ENCODE measurements at regions not wholly inside any gene's neighbourhood (a gene's known extent, or its start where the extent isn't known, plus 50 kb on each side); places are given as distances from the start of the nearest gene placed in this dataset.

- H3K23ac ChIP-seq (ENCODE audit: low read length): no peak overlapping the region
- H3K36me3 ChIP-seq (ENCODE audit: control insufficient read depth, insufficient read depth, low read length): no peaks in the 10 kb centered on the region
- no peak overlapping the region for H2BK120ac ChIP-seq (ENCODE audit: low read depth, low read length)
- H3K18ac ChIP-seq (ENCODE audit: low read length): no peak overlapping the region
- no peak overlapping the region for H3K4ac ChIP-seq (ENCODE audit: low read depth, low read length)
- no peak overlapping the region for H2AK5ac ChIP-seq (ENCODE audit: low read length)
- H3K79me2 ChIP-seq (ENCODE audit: control insufficient read depth, insufficient read depth, low read length): no peaks in the 10 kb centered on the region
- H3K9ac ChIP-seq (ENCODE audit: low read length): no peak overlapping the region
- no CpG with 5 or more reads among the region's 1 CpG for WGBS (ENCODE audit: extremely low coverage, insufficient coverage, low lambda C conversion rate)
- no peak overlapping the region for H4K5ac ChIP-seq (ENCODE audit: low read length)
- H4K8ac ChIP-seq (ENCODE audit: low read depth, low read length): no peak overlapping the region
- H3K4me2 ChIP-seq (ENCODE audit: low read length): no peak overlapping the region
- no peak for DNase-seq
- no peak overlapping the region for H3K4me3 ChIP-seq (ENCODE audit: low read length)
- no peaks in the 10 kb centered on the region for H3K79me1 ChIP-seq (ENCODE audit: low read length)
- no peak overlapping the region for H2BK5ac ChIP-seq (ENCODE audit: low read length)
- H3K4me1 ChIP-seq (ENCODE audit: control insufficient read depth, low read depth, low read length): no peaks in the 10 kb centered on the region
- no peak overlapping the region for H2BK15ac ChIP-seq (replicated peaks; ENCODE audit: low read depth)
- no peak overlapping the region for H3K27ac ChIP-seq (ENCODE audit: low read depth, low read length)
- H3K27me3 ChIP-seq (ENCODE audit: insufficient read depth, low read length, poor library complexity): no peaks in the 10 kb centered on the region
- no peak overlapping the region for H3K56ac ChIP-seq (ENCODE audit: low read length)
Measured at GRCh38 chr12:116628989-116629388, 69.8 kb downstream of the MAP1LC3B2 start.

DNA sequence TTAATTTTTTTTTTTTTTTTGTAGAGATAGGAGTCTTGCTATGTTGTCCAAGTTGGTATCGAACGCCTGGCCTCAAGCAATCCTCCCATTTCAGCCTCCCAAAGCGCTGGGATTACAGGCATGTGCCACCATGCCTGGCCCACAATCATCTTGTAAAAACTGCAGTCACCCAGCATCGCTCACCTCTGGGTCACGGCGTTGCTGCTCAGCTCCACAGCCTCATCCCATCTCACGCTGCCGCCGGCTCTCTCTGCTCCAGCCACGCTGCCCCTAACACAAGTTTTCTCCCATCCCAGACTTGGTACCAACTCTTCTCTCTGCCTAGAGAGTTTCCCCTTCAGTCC, 69.2 kb downstream of the MAP1LC3B2 start:
- Histone ChIP-seq H3K9ac (ENCODE audit: low read length) (no peak overlapping the region), H2BK5ac (ENCODE audit: low read length) (no peak overlapping the region), H2BK15ac (replicated peaks; ENCODE audit: low read depth) (no peak overlapping the region), H3K56ac (ENCODE audit: low read length) (no peak overlapping the region), H4K5ac (ENCODE audit: low read length) (no peak overlapping the region), H3K4me1 (ENCODE audit: control insufficient read depth, low read depth, low read length) (no peaks in the 10 kb centered on the region), H3K4ac (ENCODE audit: low read depth, low read length) (no peak overlapping the region), H3K79me2 (ENCODE audit: control insufficient read depth, insufficient read depth, low read length) (no peaks in the 10 kb centered on the region), H4K8ac (ENCODE audit: low read depth, low read length) (no peak overlapping the region), H2BK120ac (ENCODE audit: low read depth, low read length) (no peak overlapping the region), H3K27me3 (ENCODE audit: insufficient read depth, low read length, poor library complexity) (no peaks in the 10 kb centered on the region), H3K18ac (ENCODE audit: low read length) (no peak overlapping the region), H3K4me2 (ENCODE audit: low read length) (no peak overlapping the region), H3K79me1 (ENCODE audit: low read length) (no peaks in the 10 kb centered on the region), H2AK5ac (ENCODE audit: low read length) (no peak overlapping the region), H3K36me3 (ENCODE audit: control insufficient read depth, insufficient read depth, low read length) (no peaks in the 10 kb centered on the region), H3K23ac (ENCODE audit: low read length) (no peak overlapping the region), H3K27ac (ENCODE audit: low read depth, low read length) (no peak overlapping the region), H3K4me3 (ENCODE audit: low read length) (no peak overlapping the region)
- no CpG with 5 or more reads among the region's 10 CpGs for WGBS (ENCODE audit: extremely low coverage, insufficient coverage, low lambda C conversion rate)
- DNase-seq: no peak

All from mesendoderm (in vitro differentiated cells).